Fibroblast of skin of right quadriceps (primary cell): ENCODE measurements at regions not wholly inside any gene's neighbourhood (a gene's known extent, or its start where the extent isn't known, plus 50 kb on each side); places are given as distances from the start of the nearest gene placed in this dataset.

Experiments
- DNase-seq: peaks from one replicate; pipeline ENCODE4 v3.0.0-alpha.2; 2013

DNA sequence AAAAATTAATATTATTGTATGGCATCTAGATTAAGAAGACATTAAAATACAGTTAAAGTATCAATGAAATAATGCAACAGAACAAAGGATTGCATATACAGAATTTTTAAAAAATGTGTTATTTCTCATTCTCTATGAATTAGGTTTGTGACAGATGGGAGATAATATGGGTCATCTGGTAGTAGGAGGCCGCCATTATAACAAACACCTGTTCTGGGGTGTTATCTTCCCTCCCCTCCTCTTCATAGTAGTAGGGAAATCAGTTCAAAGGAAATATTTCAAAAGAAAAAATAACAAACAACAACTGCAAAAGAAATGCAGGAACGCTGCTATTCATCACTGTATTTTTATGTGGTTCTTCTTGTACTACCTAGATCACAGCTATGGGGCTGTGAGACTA is 187.0 kb upstream of the ATP2B1 start:
- DNase-seq = no peak

DNA sequence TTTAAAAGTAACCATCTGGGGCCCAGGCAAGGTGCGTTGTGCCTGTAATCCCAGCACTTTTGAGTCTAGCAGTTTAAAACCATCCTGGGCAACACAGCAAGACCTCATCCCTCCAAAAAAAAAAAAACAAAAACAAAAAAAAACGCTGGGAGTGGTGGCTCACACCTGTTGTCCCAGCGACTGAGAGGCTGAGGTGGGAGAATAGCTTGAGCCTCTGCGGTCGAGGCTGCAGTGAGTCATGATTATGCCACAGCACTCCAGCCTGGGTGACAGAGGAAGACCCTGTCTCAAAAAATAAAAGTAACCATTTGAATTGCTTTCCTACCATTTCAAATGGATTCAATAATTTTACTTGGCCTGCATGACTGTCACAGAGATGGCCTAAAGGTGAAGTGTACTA is 186.5 kb upstream of the ATP2B1 start:
- no peak for DNase-seq

DNA sequence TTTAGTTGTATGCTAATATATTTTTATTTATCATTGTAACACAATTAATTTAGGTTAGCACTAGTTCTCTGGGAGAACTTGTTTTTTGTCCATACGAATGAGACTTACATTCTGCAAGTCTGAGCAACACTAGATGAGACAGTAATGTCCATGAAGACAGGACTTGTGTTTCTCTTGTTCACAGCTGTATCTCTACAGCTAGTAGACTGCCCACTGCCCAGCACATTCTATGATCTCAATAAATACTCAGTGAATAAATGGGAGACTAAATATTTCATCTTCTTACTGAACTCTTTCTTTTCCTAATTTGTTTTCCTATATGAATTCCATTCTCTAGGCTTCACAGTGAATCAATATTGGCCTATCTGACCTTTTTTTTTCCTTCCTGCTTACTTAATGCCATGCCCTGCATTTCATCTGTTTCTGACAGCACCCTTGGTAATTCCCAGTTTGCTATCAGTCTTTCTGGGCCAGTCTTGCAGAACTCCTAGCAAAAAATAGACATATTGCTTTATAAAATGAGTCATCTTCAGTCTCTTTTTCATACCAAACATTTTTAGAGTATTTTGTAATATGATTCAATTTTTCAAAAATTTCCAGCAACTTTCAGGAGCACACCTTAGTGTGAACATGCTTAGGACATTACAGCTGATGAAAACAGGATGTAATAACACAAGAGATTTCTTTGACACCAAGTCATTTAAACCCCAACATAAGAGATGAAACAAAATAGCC is 185.5 kb upstream of the ATP2B1 start:
- DNase-seq = peak; percentile 66

- peak; percentile 13 for DNase-seq
These were observed 183.8 kb upstream of the ATP2B1 start for GRCh38 chr12:89892436-89892835.

DNA sequence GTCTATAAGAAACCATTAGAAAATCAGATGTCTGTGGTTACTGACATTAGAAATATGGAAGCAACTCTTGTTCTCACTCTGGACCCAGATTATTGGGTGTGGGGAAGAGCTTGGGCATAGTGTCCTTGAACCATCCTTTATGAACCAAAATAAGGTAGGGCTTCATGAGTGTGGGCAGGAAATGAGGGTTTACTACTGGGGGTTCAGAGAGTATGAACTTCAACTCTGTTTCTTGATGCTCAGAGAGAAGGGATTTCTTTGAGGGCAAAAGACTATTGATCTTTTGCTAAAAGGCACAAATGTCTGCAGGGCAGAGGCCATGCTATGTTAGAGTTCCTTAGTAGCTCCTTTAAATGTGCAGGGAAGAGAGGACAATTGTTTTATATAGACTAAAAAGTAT is 183.3 kb upstream of the ATP2B1 start:
- DNase-seq = no peak

DNA sequence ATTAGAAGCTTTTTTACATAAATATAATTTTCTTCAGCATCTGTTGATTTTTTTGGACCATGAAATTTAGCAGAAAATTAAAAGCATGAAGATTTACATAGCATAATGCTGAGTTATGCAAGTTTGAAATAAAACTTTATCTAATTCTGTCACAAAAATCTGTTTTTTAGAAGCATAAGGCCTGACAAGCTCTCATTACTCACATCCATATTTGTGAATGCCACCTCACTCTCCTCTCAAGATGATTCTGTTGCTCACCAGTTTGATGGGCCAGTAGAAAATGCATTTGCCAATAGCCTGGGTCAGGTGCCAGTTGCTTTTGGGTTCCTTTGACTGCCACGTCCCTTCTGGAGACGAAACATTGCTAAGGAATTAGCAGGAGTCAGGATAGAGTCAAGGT is 181.5 kb upstream of the ATP2B1 start:
- no peak for DNase-seq

- peak; percentile 64 for DNase-seq
These were observed 180.4 kb upstream of the ATP2B1 start for GRCh38 chr12:89889062-89889461.

DNA sequence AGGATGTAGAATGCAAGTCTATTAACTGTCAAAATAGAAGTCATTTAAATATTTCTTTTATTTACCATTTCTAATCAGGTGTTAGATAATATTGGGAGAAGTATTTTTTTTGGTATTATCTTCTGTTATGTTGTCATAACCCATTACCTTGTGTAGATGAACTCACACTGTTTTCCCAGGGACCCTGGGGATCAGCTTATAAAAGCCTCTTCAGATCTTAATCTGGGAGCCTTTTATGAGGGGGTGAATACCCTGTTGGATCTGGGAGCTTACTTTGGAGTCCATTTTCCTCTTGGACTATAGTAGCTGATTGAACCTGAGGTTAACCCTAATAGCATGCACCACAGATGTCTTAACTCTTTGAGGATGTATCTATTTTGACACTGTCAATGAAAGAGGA is 176.3 kb upstream of the ATP2B1 start:
- no peak for DNase-seq

DNA sequence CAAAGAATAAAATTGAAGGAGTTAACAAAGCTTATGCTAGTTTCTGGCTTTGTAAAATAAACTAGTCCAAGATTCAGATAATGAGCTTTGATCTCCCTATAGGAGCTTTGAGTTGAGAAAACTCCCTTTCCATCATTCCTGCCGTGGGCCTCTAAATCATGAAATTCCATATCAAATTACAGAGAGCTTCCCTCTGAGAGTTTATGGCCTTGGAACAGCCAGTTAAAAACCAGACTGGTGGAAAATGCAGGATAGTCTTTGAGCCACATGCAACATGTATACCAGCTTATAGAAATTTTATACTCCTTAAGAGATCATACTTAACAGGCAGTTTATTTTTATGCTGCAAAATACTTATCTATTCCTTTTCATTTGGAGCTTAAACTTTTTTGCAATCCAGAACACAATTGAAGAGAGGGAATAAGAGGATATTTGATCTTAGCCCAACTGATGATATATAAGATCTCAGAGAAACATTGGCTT is 175.8 kb upstream of the ATP2B1 start:
- no peak for DNase-seq

DNA sequence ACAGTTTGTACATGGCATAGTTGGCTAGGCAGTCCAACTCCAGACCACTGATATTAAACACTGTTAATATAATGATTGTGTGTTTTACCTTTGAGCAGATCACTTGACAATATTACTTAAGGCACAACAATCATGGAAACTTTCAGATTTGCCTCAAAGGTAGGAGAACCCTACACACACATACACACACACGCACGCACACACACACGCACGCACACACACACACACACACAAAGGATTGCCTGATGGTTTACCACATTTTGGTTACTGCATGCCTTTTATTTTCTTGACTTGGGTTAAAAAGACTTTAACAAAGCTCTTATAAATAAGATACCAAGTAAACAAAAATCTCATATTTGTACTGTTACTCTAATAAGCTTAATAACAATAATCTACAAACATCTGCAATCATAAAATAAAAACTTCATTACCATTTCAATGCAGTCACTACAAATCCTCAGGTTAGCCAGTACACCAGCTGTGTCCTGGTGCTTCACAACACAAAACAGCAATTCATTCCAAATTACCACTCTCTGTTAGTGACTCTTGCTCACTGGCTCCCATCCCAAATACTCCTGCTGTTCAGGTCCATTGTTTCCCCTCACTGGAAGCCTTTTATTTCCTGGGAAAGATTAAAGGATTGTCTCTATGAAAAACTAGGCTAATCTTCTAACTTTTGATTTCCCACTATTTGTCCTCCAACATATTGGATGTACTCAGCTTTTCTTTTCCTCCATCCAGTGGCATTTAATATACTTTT is 175.2 kb upstream of the ATP2B1 start:
- DNase-seq = peak; percentile 18

- DNase-seq = no peak
These were observed 174.2 kb upstream of the ATP2B1 start for GRCh38 chr12:89882792-89883191.

DNA sequence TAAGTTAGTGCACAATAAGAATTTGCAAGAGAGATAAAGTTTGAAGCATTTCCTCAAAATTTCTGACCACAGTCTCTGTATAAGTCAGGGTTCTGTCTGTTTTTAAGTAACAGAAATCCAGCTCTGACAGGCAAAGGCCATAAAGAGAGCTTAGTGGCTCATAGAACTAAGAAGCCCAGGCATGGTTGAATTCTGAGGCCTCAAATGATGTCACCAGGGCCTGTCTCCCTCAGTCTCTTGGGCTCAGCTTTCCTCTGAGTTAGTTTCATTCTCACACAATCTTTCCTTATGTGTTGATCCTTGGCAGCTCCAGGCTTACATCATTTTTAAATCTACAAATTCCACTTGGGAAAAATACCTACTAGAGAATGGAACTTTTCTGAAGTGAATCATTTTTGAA is 173.4 kb upstream of the ATP2B1 start:
- DNase-seq = peak; percentile 71

- DNase-seq = no peak
These were observed 172.2 kb upstream of the ATP2B1 start for GRCh38 chr12:89880690-89881350.

GRCh38 chr12:89879766-89880165 is 171.1 kb upstream of the ATP2B1 start:
- DNase-seq = no peak

- no peak for DNase-seq
These were observed 170.3 kb upstream of the ATP2B1 start for GRCh38 chr12:89878950-89879349.

DNA sequence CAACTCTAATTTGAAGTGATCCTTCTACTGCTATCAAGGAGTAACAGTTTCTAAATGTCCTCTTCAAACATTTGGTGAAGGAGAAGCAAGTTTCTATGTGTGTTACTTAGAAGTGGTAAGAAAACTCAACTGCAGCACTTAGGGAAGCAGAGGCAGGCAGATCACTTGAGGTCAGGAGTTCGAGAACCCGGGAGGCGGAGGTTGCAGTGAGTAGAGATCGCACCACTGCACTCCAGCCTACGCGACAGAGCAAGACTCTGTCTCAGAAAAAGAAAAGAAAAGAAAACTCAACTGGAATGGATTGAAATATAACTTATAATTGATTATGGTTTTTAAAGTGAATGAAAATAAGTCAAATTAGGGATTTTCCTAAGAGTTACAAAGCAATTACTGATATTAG is 169.7 kb upstream of the ATP2B1 start:
- no peak for DNase-seq

- DNase-seq = no peak
These were observed 169.0 kb upstream of the ATP2B1 start for GRCh38 chr12:89877671-89878070.

DNA sequence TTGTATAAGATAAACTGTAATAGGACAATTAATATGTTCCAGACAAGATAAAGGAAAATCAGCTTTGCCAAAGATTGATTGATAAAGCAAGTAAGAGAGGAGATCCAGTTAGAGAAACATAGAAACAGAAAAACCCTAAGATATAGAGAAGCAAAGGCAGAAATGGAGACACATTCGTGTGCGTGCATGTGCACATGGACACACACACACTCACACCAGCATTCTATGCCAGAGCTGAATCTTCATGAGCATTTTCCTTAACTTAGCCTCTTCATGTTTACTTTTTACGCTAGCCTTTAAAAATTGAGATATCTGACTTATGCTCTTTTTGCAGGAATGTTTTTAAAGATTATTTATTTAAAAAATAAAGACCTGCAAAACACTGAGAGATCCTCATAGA is 168.5 kb upstream of the ATP2B1 start:
- DNase-seq = no peak

DNA sequence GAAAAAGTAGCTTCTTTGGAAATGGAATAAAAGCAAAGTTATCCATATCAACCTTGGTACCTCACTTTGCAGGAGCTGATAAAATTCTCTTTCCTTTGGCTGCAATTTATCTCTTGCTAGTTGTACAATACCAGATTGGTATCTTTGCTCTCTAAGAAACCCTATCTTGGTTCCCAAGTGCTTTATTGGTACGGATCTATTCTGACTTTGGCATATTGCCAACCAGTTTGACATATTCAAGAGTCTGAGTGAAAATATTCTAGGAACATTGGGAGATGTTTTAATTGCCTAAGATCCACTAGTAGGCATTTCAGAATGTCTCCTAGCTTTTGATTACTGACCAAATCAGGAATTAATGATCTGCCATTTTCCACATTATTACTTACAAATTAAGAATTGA is 167.2 kb upstream of the ATP2B1 start:
- DNase-seq = no peak

DNA sequence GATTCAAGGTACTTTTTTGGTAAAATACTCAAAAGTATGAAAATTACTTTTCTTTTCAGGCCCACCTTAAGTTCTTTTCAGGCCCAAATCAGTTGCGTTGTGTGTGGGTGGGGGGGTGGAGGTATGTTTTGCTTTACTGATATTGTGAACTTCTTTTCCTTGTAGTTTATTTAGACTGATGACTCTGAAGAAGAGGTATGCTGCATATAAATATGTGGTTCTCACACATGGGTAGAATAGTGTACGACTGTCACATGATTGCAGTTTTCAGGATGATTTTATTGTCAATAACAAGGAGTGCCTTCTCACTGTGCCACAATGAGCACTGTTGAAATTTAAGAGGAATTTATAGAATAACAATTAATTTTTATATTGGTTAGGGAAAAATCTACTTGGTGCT is 166.6 kb upstream of the ATP2B1 start:
- DNase-seq = no peak

DNA sequence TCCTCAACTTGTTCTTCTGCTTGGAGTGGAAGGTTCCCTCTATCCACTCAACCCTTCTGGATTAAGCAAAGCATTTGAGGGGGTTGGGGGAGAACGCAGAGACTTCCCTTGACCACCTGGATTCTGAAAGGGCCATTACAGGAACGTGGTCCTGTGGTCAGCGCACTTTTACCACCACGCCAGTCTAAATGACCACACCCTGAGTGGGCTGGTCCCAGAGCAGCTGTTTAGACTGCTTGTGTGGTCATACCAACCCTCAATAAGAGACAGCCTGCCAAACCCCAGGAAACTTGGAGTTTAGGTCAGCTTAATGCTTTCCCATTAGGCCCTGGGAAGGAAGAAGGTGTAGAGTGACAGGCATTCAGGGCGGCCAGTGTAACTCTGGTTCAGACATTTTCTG is 165.5 kb upstream of the ATP2B1 start:
- DNase-seq = no peak

DNA sequence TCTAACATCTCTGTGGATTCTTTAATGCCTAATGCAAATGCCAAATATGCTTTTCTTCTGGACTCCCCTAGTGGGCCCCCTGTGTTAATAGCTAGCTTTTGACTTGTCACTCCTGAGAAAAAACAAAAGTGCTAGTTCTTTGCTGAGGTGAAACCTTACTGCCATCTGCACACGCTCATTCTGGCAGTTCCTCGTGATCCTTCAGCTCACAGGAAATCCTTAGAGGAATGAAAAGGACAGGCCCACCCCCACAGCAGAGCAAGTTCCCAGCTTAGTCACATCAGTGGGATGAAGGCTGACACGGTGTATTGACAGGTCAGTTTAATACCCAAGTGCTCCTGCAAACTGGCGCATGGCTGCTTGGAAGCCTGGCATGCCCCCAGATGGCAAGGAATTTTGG is 165.1 kb upstream of the ATP2B1 start:
- DNase-seq = peak; percentile 13

- DNase-seq = no peak
These were observed 164.4 kb upstream of the ATP2B1 start for GRCh38 chr12:89872922-89873630.
